NCI-H2171 treated with DMSO at 0.1 percent for 48 hours (cell line): ENCODE measurements at regions not wholly inside any gene's neighbourhood (a gene's known extent, or its start where the extent isn't known, plus 50 kb on each side); places are given as distances from the start of the nearest gene placed in this dataset.
"Not testable (repeated sequence)": the region's sequence is repeated elsewhere in the genome, so short reads cannot be mapped to it uniquely, and the experiment has no call there.

ENCODE experiments used
- DNase-seq: peaks from one replicate; lab custom pipeline; 2025; lab: John Stamatoyannopoulos, UW

GRCh38 chr2:185988907-185989306 lies 250.3 kb downstream of the FSIP2 start:
- DNase-seq, result not testable (repeated sequence)

- no peak for DNase-seq
Measured at GRCh38 chr2:185990861-185991525, 252.4 kb downstream of the FSIP2 start.

GRCh38 chr2:185998562-185999070 lies 260.0 kb downstream of the FSIP2 start:
- DNase-seq, result no peak

GRCh38 chr2:186009341-186009740 lies 270.7 kb downstream of the FSIP2 start:
- no peak for DNase-seq

- DNase-seq, result no peak
Measured at GRCh38 chr2:186017278-186017677, 278.7 kb downstream of the FSIP2 start.

GRCh38 chr2:186024921-186025320 lies 286.3 kb downstream of the FSIP2 start:
- DNase-seq, result no peak

GRCh38 chr2:186027922-186028321 lies 289.3 kb downstream of the FSIP2 start:
- no peak for DNase-seq

- no peak for DNase-seq
Measured at GRCh38 chr2:186031229-186031628, 292.6 kb downstream of the FSIP2 start.

GRCh38 chr2:186032102-186032738 lies 293.6 kb downstream of the FSIP2 start:
- no peak for DNase-seq

- DNase-seq, result no peak
Measured at GRCh38 chr2:186032930-186033329, 294.3 kb downstream of the FSIP2 start.

- DNase-seq, result no peak
Measured at GRCh38 chr2:186033541-186033940, 294.9 kb downstream of the FSIP2 start.

- no peak for DNase-seq
Measured at GRCh38 chr2:186036862-186037449, 298.4 kb downstream of the FSIP2 start.

GRCh38 chr2:186042207-186043028 lies 303.8 kb downstream of the FSIP2 start:
- no peak for DNase-seq

GRCh38 chr2:186044761-186045160 lies 306.2 kb downstream of the FSIP2 start:
- DNase-seq, result no peak

- no peak for DNase-seq
Measured at GRCh38 chr2:186052930-186053329, 314.3 kb downstream of the FSIP2 start.

- peak; percentile 39 for DNase-seq
Measured at GRCh38 chr2:186058614-186059013, 320.0 kb downstream of the FSIP2 start.

- peak; percentile 58 for DNase-seq
Measured at GRCh38 chr2:186059096-186059495, 320.5 kb downstream of the FSIP2 start.

GRCh38 chr2:186060744-186061440 lies 322.3 kb downstream of the FSIP2 start:
- DNase-seq, result no peak

GRCh38 chr2:186064507-186064906 lies 325.9 kb downstream of the FSIP2 start:
- no peak for DNase-seq

GRCh38 chr2:186065491-186065890 lies 326.9 kb downstream of the FSIP2 start:
- DNase-seq, result no peak

- peak; percentile 6 for DNase-seq
Measured at GRCh38 chr2:186068139-186068801, 329.7 kb downstream of the FSIP2 start.
